NT2/D1 (cell line): ENCODE measurements at regions not wholly inside any gene's neighbourhood (a gene's known extent, or its start where the extent isn't known, plus 50 kb on each side); places are given as distances from the start of the nearest gene placed in this dataset.

ENCODE experiments used
- SUZ12 ChIP-seq: IDR thresholded peaks from 2 replicates; pipeline ENCODE4 v1.6.1; 2011; ENCODE audit not compliant: insufficient read length, insufficient read depth; ENCODE audit errors: extremely low read depth
- ZNF274 ChIP-seq: IDR thresholded peaks from 2 replicates; pipeline ENCODE4 v1.6.1; 2011; ENCODE audit warnings: mild to moderate bottlenecking, low read depth, low read length

DNA sequence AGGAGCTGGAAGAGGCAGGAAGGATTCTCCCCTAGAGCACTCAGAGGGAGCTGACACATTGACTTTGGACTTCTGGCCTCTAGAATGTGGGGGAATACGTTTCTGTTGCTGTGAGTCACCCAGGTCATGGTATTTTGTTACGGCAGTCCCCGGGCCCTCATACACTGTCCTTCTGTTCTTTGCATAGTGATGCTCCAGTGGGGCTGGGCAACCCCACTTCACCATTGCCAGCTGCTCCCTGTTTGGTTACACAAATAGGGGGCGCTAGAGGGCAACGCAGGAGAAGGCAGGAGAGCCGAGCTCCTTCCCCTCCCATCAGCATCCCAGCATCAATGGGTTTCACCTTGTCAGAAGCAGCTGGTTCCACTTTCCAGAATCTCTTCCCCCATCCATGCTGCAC lies 257.7 kb upstream of the FOXF1 start:
- TF ChIP-seq ZNF274 = no peak
- TF ChIP-seq SUZ12 = no peak
